ENCODE measurements at regions not wholly inside any gene's neighbourhood (a gene's known extent, or its start where the extent isn't known, plus 50 kb on each side); places are given as distances from the start of the nearest gene placed in this dataset.

DNA sequence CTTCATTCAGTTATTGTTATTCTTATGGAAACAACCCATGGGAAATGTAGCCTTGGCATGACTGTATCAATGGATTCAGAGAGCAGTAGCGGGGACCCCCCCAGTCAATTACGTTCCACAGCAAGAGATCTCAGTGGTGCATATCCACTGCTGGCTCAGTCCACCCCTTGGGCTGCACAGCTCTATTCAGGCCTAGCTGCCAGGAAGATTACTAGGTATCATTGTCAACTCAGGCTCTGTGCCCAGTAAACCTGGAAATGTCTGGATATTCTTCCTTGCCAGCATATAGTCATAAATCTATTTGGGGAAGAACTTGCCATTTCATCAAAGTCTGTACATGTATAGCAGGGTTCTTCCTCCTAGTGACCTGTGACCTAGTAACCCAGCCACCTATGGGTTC lies 128.1 kb upstream of the CCDC54 start (continued):
- no peak for TF ChIP-seq ZNF462 (CRISPR knock-in tag; IDR thresholded peaks at IDR 0.05)

DNA sequence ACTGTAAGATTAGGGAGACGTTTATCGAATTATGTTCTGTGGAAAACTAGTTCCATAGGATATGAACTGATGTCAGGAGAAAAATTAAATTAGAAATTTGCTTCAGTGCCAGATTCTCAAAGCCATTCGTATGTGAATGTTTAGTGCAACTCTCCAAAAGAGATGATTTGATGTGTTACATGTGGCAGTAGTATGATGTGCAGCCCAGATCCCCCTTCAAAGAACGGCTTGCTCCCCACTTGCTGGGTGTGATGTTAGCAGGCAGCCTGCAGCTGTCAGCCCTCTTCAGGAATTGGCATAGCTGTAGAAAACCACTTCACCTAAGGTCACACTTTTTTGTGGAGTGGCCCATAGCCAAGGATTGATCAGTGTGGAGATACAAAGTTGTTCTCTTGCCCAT lies 127.0 kb upstream of the CCDC54 start:
- Histone ChIP-seq H2AFZ (no peak overlapping the region), H3K27ac (ENCODE audit: low read depth) (no peak overlapping the region), H3K9me2 (ENCODE audit: insufficient read depth) (no peaks in the 10 kb centered on the region), H3K27me3 (ENCODE audit: insufficient read depth) (no peaks in the 10 kb centered on the region), H3K4me1 (ENCODE audit: insufficient read depth) (no peaks in the 10 kb centered on the region), H3K4me3 (no peak overlapping the region), H3K36me3 (ENCODE audit: insufficient read depth) (no peaks in the 10 kb centered on the region), H3K79me2 (replicated peaks; ENCODE audit: insufficient read depth) (no peaks in the 10 kb centered on the region), H3F3A (replicated peaks; ENCODE audit: low read depth) (no peaks in the 10 kb centered on the region), H3K4me2 (no peak overlapping the region), H4K20me1 (replicated peaks; ENCODE audit: insufficient read depth) (no peaks in the 10 kb centered on the region)
- Mint-ChIP-seq H3K27me3 (ENCODE audit: insufficient read depth, low read depth, poor library complexity) (no peaks in the 10 kb centered on the region), H3K4me3 (no peak overlapping the region), H3K36me3 (ENCODE audit: low read depth) (no peaks in the 10 kb centered on the region), H3K4me1 (no peaks in the 10 kb centered on the region), H3K27ac (no peak overlapping the region), H3K9me3 (no peaks in the 10 kb centered on the region)
- ATAC-seq (no peak), DNase-seq (ENCODE audit: low spot score) (no peak)
- no peak for TF ChIP-seq CTCF (conservative IDR thresholded peaks at IDR 0.05; ENCODE audit: low read depth in 2 of 2)
- no peak for TF ChIP-seq EZH2 (IDR thresholded peaks at IDR 0.05; ENCODE audit: low read depth, unreplicated experiment)
- no peak for TF ChIP-seq ETS1 (IDR thresholded peaks at IDR 0.05)
- TF ChIP-seq, protein P1, sequence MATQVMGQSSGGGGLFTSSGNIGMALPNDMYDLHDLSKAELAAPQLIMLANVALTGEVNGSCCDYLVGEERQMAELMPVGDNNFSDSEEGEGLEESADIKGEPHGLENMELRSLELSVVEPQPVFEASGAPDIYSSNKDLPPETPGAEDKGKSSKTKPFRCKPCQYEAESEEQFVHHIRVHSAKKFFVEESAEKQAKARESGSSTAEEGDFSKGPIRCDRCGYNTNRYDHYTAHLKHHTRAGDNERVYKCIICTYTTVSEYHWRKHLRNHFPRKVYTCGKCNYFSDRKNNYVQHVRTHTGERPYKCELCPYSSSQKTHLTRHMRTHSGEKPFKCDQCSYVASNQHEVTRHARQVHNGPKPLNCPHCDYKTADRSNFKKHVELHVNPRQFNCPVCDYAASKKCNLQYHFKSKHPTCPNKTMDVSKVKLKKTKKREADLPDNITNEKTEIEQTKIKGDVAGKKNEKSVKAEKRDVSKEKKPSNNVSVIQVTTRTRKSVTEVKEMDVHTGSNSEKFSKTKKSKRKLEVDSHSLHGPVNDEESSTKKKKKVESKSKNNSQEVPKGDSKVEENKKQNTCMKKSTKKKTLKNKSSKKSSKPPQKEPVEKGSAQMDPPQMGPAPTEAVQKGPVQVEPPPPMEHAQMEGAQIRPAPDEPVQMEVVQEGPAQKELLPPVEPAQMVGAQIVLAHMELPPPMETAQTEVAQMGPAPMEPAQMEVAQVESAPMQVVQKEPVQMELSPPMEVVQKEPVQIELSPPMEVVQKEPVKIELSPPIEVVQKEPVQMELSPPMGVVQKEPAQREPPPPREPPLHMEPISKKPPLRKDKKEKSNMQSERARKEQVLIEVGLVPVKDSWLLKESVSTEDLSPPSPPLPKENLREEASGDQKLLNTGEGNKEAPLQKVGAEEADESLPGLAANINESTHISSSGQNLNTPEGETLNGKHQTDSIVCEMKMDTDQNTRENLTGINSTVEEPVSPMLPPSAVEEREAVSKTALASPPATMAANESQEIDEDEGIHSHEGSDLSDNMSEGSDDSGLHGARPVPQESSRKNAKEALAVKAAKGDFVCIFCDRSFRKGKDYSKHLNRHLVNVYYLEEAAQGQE (IDR thresholded peaks at IDR 0.05; ENCODE audit: unreplicated experiment) = no peak
- TF ChIP-seq POLR2AphosphoS5 (IDR thresholded peaks at IDR 0.05; ENCODE audit: low read depth) = no peak
- TF ChIP-seq CREB1 (CRISPR knock-in tag; IDR thresholded peaks at IDR 0.05; ENCODE audit: low read depth) = no peak
- TF ChIP-seq ZNF114 (CRISPR knock-in tag; IDR thresholded peaks at IDR 0.05) = no peak
- TF ChIP-seq JUNB (IDR thresholded peaks at IDR 0.05; ENCODE audit: unreplicated experiment) = no peak
- TF ChIP-seq EZH2phosphoT487 (IDR thresholded peaks at IDR 0.05; ENCODE audit: unreplicated experiment) = no peak
- no peak for TF ChIP-seq ZNF331 (CRISPR knock-in tag; IDR thresholded peaks at IDR 0.05; ENCODE audit: low read depth)

Measured in GM23338 (cell line).